BLaER1 treated with 17β-estradiol and CSF1 and Interleukin-3, amounts not matched to agents 10 nM and 100 nM (cell line): ENCODE measurements at regions not wholly inside any gene's neighbourhood (a gene's known extent, or its start where the extent isn't known, plus 50 kb on each side); places are given as distances from the start of the nearest gene placed in this dataset.

ENCODE experiments used
- H3K27ac ChIP-seq, 11 experiments: shearing (Covaris generic); formaldehyde crosslinking; 2 replicates each; pipeline ENCODE4 v1.8.1; 2022
- H3K27me3 ChIP-seq, 11 experiments: shearing (Covaris generic); formaldehyde crosslinking; 2 replicates each; pipeline ENCODE4 v1.8.1; 2022
- H3K36me3 ChIP-seq, 11 experiments: shearing (Covaris generic); formaldehyde crosslinking; 2 replicates each; pipeline ENCODE4 v1.8.1; 2022
- H3K4me1 ChIP-seq, 10 experiments: shearing (Covaris generic); formaldehyde crosslinking; 2 replicates each; pipeline ENCODE4 v1.8.1; 2022
- H3K4me2 ChIP-seq, 11 experiments: shearing (Covaris generic); formaldehyde crosslinking; 2 replicates each; pipeline ENCODE4 v1.8.1; 2022
- H3K4me3 ChIP-seq, 10 experiments: shearing (Covaris generic); formaldehyde crosslinking; 2 replicates each; pipeline ENCODE4 v1.8.1; 2022
- H3K9ac ChIP-seq, 11 experiments: shearing (Covaris generic); formaldehyde crosslinking; 2 replicates each; pipeline ENCODE4 v1.8.1; 2022
- H3K9me3 ChIP-seq, 11 experiments: shearing (Covaris generic); formaldehyde crosslinking; replicated peaks in 1 of 11; 2 replicates each; pipeline ENCODE4 v1.8.1; 2022
- H4K20me1 ChIP-seq, 11 experiments: shearing (Covaris generic); formaldehyde crosslinking; 2 replicates each; pipeline ENCODE4 v1.8.1; 2022
- Cebpa-rat ChIP-seq, 11 experiments: shearing (Covaris generic); IDR thresholded peaks; 2 replicates each; pipeline ENCODE4 v1.8.1; 2022

DNA sequence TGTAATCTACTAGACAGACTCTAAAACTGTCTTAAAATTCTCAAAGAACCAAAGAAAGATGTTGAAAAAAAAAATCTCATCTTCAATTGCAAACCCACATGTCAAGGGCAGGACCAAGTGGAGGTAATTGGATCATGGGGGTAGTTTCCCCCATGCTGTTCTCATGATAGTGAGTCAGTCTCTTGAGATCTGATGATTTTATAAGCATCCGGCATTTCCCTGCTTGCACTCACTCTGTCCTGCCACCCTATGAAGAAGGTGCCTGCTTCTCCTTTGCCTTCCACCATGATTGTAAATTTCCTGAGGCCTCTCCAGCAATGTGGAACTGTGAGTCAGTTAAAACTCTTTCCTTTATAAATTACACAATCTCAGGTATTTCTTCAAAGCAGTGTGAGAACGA lies 257.0 kb downstream of the HHIPL2 start:
- H3K4me3 ChIP-seq, result no peak overlapping the region
- no peak for TF ChIP-seq Cebpa-rat (IDR thresholded peaks at IDR 0.05)

DNA sequence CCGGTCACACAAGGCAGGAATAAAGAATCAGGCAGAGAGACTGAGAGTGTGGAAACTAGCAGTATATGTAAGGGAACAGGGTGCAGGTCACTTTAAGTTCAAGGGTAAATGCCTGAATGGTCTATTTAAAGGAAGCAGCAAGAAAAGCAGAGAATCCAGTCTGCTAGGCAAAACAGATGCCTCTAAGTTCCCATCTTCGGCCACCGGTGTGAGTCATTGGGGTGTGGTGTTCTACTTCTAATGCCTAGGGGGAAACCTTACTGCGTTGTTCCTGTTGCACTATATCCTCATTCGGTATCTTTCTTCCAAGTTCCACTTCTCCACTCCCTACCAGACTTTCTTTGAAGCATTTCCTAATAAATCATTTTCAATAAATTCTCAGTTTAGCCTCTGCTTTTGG lies 259.9 kb downstream of the HHIPL2 start:
- H3K4me2 ChIP-seq, result peak overlapping the region in 5 of 11 experiments; percentile 49 to 87 (median 83); a peak in 10 of 22 replicates
- no peaks in the 10 kb centered on the region for H3K36me3 ChIP-seq
- H3K4me3 ChIP-seq, result no peak overlapping the region
- peak overlapping the region in 5 of 11 experiments; percentile 28 to 76 (median 62); a peak in 9 of 22 replicates for H3K27ac ChIP-seq
- H3K9ac ChIP-seq, result peak overlapping the region in 2 of 11 experiments; percentile 30 to 57; a peak in 3 of 22 replicates
- H3K27me3 ChIP-seq, result no peaks in the 10 kb centered on the region
- peaks cover 6 to 59% (median 15%) of the 10 kb centered on the region in 10 experiments; a peak in 17 of 20 replicates for H3K4me1 ChIP-seq
- H3K9me3 ChIP-seq, result no peaks in the 10 kb centered on the region
- no peak for TF ChIP-seq Cebpa-rat (IDR thresholded peaks at IDR 0.05)
- H4K20me1 ChIP-seq, result no peaks in the 10 kb centered on the region

More for the DNA sequence above, 257.0 kb downstream of the HHIPL2 start:
- no peak overlapping the region for H3K27ac ChIP-seq
- H3K4me1 ChIP-seq, result peaks cover 0 to 32% (median 7%) of the 10 kb centered on the region in 10 experiments; a peak in 16 of 20 replicates
- H3K4me2 ChIP-seq, result no peak overlapping the region
- no peaks in the 10 kb centered on the region for H3K27me3 ChIP-seq
- no peaks in the 10 kb centered on the region for H3K36me3 ChIP-seq
- H3K9ac ChIP-seq, result no peak overlapping the region
- H4K20me1 ChIP-seq, result no peaks in the 10 kb centered on the region
- H3K9me3 ChIP-seq, result peaks cover 0 to 14% (median 6%) of the 10 kb centered on the region in 11 experiments; a peak in 8 of 22 replicates

DNA sequence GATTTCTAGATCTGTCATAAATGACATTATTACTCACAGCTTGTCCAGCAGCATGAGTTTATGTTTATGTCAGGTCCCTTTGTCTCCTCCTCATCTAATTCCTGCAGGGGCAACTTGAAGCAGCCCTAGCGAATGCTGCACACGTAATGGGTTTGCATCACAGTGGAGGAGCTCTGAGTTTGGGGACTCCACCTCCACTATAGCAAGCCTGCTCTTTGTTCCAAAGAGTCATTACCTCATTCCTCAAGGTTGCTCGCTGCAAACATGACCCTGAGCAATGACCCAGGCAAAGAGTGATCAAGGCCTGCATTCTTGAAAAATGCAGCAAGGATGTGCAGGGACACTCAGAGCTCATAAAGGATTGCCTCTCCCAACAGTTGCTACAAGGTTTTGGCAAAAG lies 261.9 kb downstream of the HHIPL2 start:
- H4K20me1 ChIP-seq, result no peaks in the 10 kb centered on the region
- no peaks in the 10 kb centered on the region for H3K9me3 ChIP-seq
- H3K4me2 ChIP-seq, result peak overlapping the region in 7 of 11 experiments; percentile 12 to 83 (median 41); a peak in 12 of 22 replicates
- H3K4me3 ChIP-seq, result no peak overlapping the region
- H3K36me3 ChIP-seq, result no peaks in the 10 kb centered on the region
- no peak for TF ChIP-seq Cebpa-rat (IDR thresholded peaks at IDR 0.05)
- no peak overlapping the region for H3K9ac ChIP-seq
- H3K4me1 ChIP-seq, result peaks cover 6 to 59% (median 15%) of the 10 kb centered on the region in 10 experiments; a peak in 17 of 20 replicates
- no peaks in the 10 kb centered on the region for H3K27me3 ChIP-seq
- peak overlapping the region in 2 of 11 experiments; percentile 36 to 72; a peak in 3 of 22 replicates for H3K27ac ChIP-seq

DNA sequence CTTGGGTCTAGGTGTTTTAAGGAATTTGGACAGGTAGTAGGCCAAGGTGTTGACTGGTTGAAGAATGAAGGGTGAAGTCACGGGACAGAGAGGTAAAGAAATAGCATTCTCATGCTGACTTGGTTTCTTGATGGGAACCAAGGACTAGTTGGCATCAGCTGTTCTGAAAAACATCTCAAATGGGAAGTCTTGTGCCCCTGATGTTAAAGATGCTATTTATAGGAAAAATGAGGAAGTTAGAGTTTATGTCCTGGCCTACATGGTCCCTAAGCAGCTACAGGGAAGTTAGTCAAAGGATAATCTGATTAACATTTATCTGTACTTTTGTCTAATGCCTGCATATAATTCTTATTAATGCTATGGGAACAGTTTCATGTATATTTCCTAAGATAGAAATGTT lies 262.4 kb downstream of the HHIPL2 start:
- Histone ChIP-seq H4K20me1 (no peaks in the 10 kb centered on the region), H3K27me3 (no peaks in the 10 kb centered on the region), H3K4me3 (no peak overlapping the region), H3K4me1 (peaks cover 6 to 59% (median 15%) of the 10 kb centered on the region in 10 experiments; a peak in 17 of 20 replicates), H3K36me3 (no peaks in the 10 kb centered on the region), H3K9me3 (no peaks in the 10 kb centered on the region), H3K4me2 (peak overlapping the region; percentile 12 to 83 (median 40); a peak in 19 of 22 replicates), H3K9ac (no peak overlapping the region; a peak in 1 of 22 replicates), H3K27ac (peak overlapping the region in 4 of 11 experiments; percentile 27 to 72 (median 36); a peak in 6 of 22 replicates)
- TF ChIP-seq Cebpa-rat (IDR thresholded peaks at IDR 0.05), result no peak

DNA sequence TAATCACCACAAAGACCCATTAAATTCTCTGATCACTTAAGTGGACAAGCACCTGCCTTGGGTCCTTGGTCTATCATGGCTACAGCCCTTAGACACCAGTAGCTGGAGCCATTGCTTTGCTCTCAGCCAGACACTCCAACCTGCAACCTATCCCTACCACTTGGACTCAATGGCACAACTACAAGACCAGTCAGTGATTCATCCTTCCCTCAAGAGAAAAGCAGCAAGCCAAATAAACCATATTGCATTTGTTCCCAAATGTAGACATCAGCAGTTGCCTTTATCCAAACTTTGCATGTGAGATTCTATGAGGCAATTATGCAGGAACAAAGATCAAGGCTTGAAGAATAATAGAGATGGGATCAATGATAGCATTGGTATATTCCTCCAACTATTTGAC lies 263.4 kb downstream of the HHIPL2 start:
- no peaks in the 10 kb centered on the region for H3K27me3 ChIP-seq
- H3K9ac ChIP-seq, result no peak overlapping the region
- H3K27ac ChIP-seq, result peak overlapping the region in 1 of 11 experiments; percentile 72; a peak in 1 of 22 replicates
- no peak for TF ChIP-seq Cebpa-rat (IDR thresholded peaks at IDR 0.05)
- H3K4me1 ChIP-seq, result peaks cover 6 to 59% (median 15%) of the 10 kb centered on the region in 10 experiments; a peak in 17 of 20 replicates
- peaks cover 0 to 5% (median 0%) of the 10 kb centered on the region in 11 experiments; a peak in 1 of 22 replicates for H3K9me3 ChIP-seq
- H3K36me3 ChIP-seq, result no peaks in the 10 kb centered on the region
- no peak overlapping the region for H3K4me3 ChIP-seq
- H3K4me2 ChIP-seq, result peak overlapping the region in 2 of 11 experiments; percentile 57 to 83; a peak in 4 of 22 replicates
- H4K20me1 ChIP-seq, result no peaks in the 10 kb centered on the region

DNA sequence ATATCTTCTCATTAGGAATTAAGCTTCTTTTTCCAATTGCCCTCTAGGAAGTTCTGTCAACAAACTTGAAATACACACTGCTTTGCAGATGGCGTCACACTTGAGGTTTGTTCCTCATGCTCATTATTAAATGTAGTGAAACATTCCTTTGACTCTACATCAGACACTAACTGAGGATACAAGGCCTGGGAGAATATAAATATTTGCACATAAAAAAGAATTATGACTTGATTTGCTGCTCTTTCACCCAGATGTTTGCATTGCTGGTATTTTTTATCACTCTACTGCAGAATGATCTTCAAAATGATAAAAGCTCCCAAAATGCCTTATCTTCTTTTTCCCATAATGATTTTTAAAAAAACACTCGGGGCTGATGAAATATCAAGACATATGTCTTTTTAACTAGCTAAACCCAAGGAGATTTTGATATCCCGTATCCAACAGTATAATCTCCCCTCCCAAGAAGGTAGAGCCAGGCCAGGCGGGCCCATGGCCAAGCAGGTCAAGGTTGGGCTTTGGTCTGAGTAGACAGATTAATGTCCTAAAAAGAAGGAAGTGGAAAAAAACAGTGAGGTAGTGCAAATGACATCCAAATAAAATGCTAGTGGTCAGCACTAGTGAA lies 264.6 kb downstream of the HHIPL2 start:
- H3K4me2 ChIP-seq, result peak overlapping the region in 3 of 11 experiments; percentile 8 to 83 (median 43); a peak in 4 of 22 replicates
- TF ChIP-seq Cebpa-rat (IDR thresholded peaks at IDR 0.05), result no peak

DNA sequence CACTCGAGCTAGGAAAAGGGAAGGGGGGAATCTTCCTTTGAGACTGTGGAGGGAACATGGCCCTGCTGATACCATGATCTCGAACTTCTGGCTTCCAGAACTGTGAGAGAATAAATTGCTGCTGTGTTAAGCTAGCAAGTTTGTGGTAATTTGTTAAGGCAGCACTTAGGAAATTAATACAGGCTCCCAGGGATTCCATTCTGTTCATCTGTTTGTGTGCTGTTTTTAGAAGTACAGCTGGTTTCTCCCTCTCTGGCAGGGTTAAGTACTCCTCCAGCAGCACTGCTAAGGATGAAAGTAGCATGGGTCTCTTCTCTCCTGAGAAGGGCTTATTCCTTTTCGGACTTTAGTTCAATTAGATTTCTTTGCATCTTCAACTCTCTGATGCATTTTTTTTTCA lies 268.3 kb downstream of the HHIPL2 start:
- H3K9me3 ChIP-seq, result peaks cover 0 to 7% (median 0%) of the 10 kb centered on the region in 11 experiments; a peak in 1 of 22 replicates
- H3K4me3 ChIP-seq, result no peak overlapping the region
- peaks cover 0 to 14% (median 0%) of the 10 kb centered on the region in 10 experiments; a peak in 4 of 20 replicates for H3K4me1 ChIP-seq

More for the DNA sequence above, 264.6 kb downstream of the HHIPL2 start:
- Histone ChIP-seq H3K36me3 (no peaks in the 10 kb centered on the region), H3K4me3 (no peak overlapping the region), H3K9me3 (peaks cover 0 to 7% (median 0%) of the 10 kb centered on the region in 11 experiments; a peak in 1 of 22 replicates), H3K9ac (no peak overlapping the region), H3K4me1 (peaks cover 6 to 51% (median 15%) of the 10 kb centered on the region in 10 experiments; a peak in 17 of 20 replicates), H4K20me1 (no peaks in the 10 kb centered on the region), H3K27ac (no peak overlapping the region; a peak in 1 of 22 replicates), H3K27me3 (no peaks in the 10 kb centered on the region)

DNA sequence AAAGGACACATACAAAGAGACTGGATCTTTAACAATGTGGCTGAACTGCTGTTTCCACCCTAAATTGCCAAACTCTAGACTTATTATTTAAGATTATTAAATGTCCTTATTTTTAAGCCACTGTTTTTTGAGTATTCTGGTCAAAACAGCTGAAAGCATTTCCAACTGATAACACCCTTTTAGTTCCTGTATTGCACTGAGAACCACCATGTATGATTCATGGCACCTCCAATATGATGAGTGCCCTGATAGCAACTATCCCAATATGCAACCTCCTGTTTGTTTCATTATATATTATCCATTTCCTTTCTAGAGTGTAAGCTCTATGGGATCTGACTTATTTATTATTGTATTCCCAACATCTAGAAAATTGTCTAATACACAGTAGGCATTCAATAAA lies 269.4 kb downstream of the HHIPL2 start:
- Histone ChIP-seq H3K4me3 (no peak overlapping the region), H3K4me1 (peaks cover 0 to 4% (median 0%) of the 10 kb centered on the region in 10 experiments; a peak in 4 of 20 replicates), H4K20me1 (no peaks in the 10 kb centered on the region), H3K36me3 (no peaks in the 10 kb centered on the region), H3K27me3 (no peaks in the 10 kb centered on the region), H3K27ac (no peak overlapping the region), H3K9ac (no peak overlapping the region), H3K4me2 (no peak overlapping the region), H3K9me3 (peaks cover 0 to 7% (median 0%) of the 10 kb centered on the region in 11 experiments; a peak in 1 of 22 replicates)
- TF ChIP-seq Cebpa-rat (IDR thresholded peaks at IDR 0.05), result no peak

More for the DNA sequence above, 268.3 kb downstream of the HHIPL2 start:
- Histone ChIP-seq H4K20me1 (no peaks in the 10 kb centered on the region), H3K4me2 (no peak overlapping the region), H3K27ac (no peak overlapping the region), H3K9ac (no peak overlapping the region), H3K27me3 (no peaks in the 10 kb centered on the region), H3K36me3 (no peaks in the 10 kb centered on the region)
- TF ChIP-seq Cebpa-rat (IDR thresholded peaks at IDR 0.05), result no peak

DNA sequence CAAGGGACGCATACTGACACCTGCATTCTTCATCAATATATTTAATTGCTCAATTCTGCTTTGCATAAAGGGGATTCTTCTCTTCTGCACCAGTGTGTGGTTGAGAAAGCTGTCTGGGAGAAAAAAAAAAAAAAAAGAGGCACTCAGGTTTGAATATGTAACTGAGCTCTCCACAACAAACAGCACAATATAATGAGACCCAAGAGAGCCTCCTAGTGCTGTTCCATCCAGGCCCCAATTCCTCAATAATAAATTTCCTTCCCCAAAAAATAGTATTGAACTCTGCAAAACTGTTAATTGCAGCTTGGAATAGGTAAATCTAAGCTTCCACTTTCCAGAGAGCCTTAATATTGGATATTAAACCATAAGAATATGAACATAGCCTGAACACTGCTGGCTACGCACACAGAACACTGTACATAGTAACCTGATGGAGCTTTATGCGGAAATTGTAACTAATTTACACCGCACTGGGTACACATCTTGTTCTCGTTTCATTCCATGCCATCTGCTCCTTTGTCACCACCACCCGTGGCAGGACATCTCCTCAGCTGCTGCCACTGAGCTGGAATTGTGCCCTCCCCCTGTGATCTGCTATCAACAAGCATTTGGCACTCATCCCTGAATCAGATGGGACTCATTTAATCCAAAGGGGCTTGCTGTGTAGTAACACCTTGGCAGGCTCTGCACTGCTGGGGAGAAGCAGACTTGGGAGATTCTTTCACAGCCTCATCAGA lies 272.0 kb downstream of the HHIPL2 start:
- H3K9ac ChIP-seq, result no peak overlapping the region
- H3K36me3 ChIP-seq, result no peaks in the 10 kb centered on the region
- H4K20me1 ChIP-seq, result no peaks in the 10 kb centered on the region
- H3K4me2 ChIP-seq, result no peak overlapping the region
- no peak for TF ChIP-seq Cebpa-rat (IDR thresholded peaks at IDR 0.05)
- no peaks in the 10 kb centered on the region for H3K4me1 ChIP-seq
- no peaks in the 10 kb centered on the region for H3K27me3 ChIP-seq
- no peak overlapping the region for H3K27ac ChIP-seq
- H3K9me3 ChIP-seq, result peaks cover 0 to 7% (median 0%) of the 10 kb centered on the region in 11 experiments; a peak in 1 of 22 replicates
- no peak overlapping the region for H3K4me3 ChIP-seq
